PC-9 (cell line): ENCODE measurements at regions not wholly inside any gene's neighbourhood (a gene's known extent, or its start where the extent isn't known, plus 50 kb on each side); places are given as distances from the start of the nearest gene placed in this dataset.

ENCODE experiments used
- BruUV-seq: library from RNA; stranded (reverse); fragments of 400-500 nt; replicated peaks from 2 replicates; lab custom pipeline; 2021; lab: Mats Ljungman, UMichigan
- CTCF ChIA-PET: fragments of 300-600 bp; sonication (Branson Sonifier 250); formaldehyde crosslinking; loops from one replicate; lab custom pipeline; 2022; ENCODE audit warnings: antibody characterized with exemption; lab: Charles Lee
- POLR2A ChIA-PET: fragments of 300-600 bp; sonication (Branson Sonifier 250); formaldehyde crosslinking; loops from one replicate; lab custom pipeline; 2022; ENCODE audit warnings: antibody characterized with exemption; ENCODE audit not compliant: unreplicated experiment; lab: Charles Lee
- DNase-seq, 2 experiments: peaks; one replicate each; pipeline versions ENCODE4 v3.0.0 to v3.0.0-alpha.2; 2015 to 2022; ENCODE audit warnings: mixed read lengths in 1 of 2
- H2AFZ ChIP-seq: fragments of 200-600 bp; sonication (generic); 2 replicates; pipeline ENCODE4 v1.8.1; 2017; ENCODE audit warnings: antibody characterized with exemption
- H3F3A ChIP-seq: fragments of 200-600 bp; sonication (generic); 2 replicates; pipeline ENCODE4 v1.8.1; 2017; ENCODE audit warnings: antibody characterized with exemption, mild to moderate bottlenecking, low read depth; ENCODE audit not compliant: insufficient read depth
- H3K27ac ChIP-seq: fragments of 200-600 bp; sonication (generic); 2 replicates; pipeline ENCODE4 v1.6.1; 2016; ENCODE audit warnings: mixed run types
- H3K27me3 ChIP-seq: fragments of 200-600 bp; sonication (generic); 2 replicates; pipeline ENCODE4 v1.6.1; 2016; ENCODE audit warnings: low read depth, mixed run types; ENCODE audit not compliant: insufficient read depth
- H3K36me3 ChIP-seq: fragments of 200-600 bp; sonication (generic); 2 replicates; pipeline ENCODE4 v1.6.1; 2016; ENCODE audit warnings: low read depth, mixed run types
- H3K4me1 ChIP-seq: fragments of 200-600 bp; sonication (generic); replicated peaks from 2 replicates; pipeline ENCODE4 v1.6.1; 2016; ENCODE audit warnings: mixed run types; ENCODE audit not compliant: insufficient read depth
- H3K4me2 ChIP-seq: fragments of 200-600 bp; sonication (generic); 2 replicates; pipeline ENCODE4 v1.6.1; 2017; ENCODE audit warnings: mixed run types
- H3K4me3 ChIP-seq: fragments of 200-600 bp; sonication (generic); 2 replicates; pipeline ENCODE4 v1.6.1; 2016; ENCODE audit warnings: mixed run types
- H3K79me2 ChIP-seq: fragments of 200-600 bp; sonication (generic); 2 replicates; pipeline ENCODE4 v1.6.1; 2017; ENCODE audit warnings: low read depth, mixed run types
- H3K9me2 ChIP-seq: fragments of 200-600 bp; sonication (generic); 2 replicates; pipeline ENCODE4 v1.8.1; 2017; ENCODE audit warnings: mild to moderate bottlenecking; ENCODE audit not compliant: insufficient read depth
- H3K9me3 ChIP-seq: fragments of 200-600 bp; sonication (generic); 2 replicates; pipeline ENCODE4 v1.8.1; 2016; ENCODE audit warnings: low read depth; ENCODE audit not compliant: insufficient read depth
- H4K20me1 ChIP-seq: fragments of 200-600 bp; sonication (generic); 2 replicates; pipeline ENCODE4 v1.8.1; 2017; ENCODE audit not compliant: insufficient read depth
- EZH2 ChIP-seq: fragments of 200-600 bp; sonication (generic); IDR thresholded peaks from 2 replicates; pipeline ENCODE4 v1.8.0; 2017; ENCODE audit warnings: antibody characterized with exemption, low read depth
- intact Hi-C: fragments of 100-400 bp; cut with micrococcal nuclease; formaldehyde crosslinking; loops from one replicate; pipeline ENCODE4 v1.10.0; 2022; ENCODE audit not compliant: unreplicated experiment
- TF ChIP-seq, protein P1 (sequence below): fragments of 200-600 bp; sonication (generic); conservative IDR thresholded peaks from 2 replicates; pipeline ENCODE4 v1.6.1; 2017; ENCODE audit warnings: mixed run types, antibody characterized with exemption, mild to moderate bottlenecking, moderate library complexity

DNA sequence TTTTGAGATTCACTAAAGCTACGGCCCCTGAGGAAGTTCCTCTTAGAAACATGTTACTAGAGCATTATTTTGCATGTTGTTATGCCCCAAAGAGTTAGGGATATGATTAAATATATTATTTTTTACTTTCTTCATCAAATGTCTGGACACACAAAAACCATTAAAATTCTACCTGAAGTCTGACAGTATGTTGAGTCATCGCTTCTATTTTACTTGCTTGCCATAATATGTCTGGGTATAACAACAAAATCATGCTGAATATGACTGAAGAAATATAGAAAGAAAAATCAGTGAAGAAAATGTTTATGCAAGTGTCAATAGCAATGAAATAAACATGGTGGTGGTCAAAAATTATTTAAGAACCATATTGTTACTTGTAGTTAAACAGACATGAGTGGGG is 1818.5 kb upstream of the ADGRL3 start:
- Histone ChIP-seq H3K4me1 (no peaks in the 10 kb centered on the region), H3K27ac (no peak overlapping the region), H3K36me3 (no peaks in the 10 kb centered on the region), H3K4me2 (no peak overlapping the region), H4K20me1 (no peaks in the 10 kb centered on the region), H3K27me3 (no peaks in the 10 kb centered on the region), H3F3A (no peaks in the 10 kb centered on the region), H3K9me2 (no peaks in the 10 kb centered on the region), H3K9me3 (no peaks in the 10 kb centered on the region), H3K79me2 (no peaks in the 10 kb centered on the region), H2AFZ (no peak overlapping the region), H3K4me3 (no peak overlapping the region)
- TF ChIP-seq, protein P1, sequence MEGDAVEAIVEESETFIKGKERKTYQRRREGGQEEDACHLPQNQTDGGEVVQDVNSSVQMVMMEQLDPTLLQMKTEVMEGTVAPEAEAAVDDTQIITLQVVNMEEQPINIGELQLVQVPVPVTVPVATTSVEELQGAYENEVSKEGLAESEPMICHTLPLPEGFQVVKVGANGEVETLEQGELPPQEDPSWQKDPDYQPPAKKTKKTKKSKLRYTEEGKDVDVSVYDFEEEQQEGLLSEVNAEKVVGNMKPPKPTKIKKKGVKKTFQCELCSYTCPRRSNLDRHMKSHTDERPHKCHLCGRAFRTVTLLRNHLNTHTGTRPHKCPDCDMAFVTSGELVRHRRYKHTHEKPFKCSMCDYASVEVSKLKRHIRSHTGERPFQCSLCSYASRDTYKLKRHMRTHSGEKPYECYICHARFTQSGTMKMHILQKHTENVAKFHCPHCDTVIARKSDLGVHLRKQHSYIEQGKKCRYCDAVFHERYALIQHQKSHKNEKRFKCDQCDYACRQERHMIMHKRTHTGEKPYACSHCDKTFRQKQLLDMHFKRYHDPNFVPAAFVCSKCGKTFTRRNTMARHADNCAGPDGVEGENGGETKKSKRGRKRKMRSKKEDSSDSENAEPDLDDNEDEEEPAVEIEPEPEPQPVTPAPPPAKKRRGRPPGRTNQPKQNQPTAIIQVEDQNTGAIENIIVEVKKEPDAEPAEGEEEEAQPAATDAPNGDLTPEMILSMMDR, result no peak
- no peak for TF ChIP-seq EZH2
- intact Hi-C loops, result no loop called here
- POLR2A ChIA-PET, result no interaction called here
- BruUV-seq, result no TSS peak
- CTCF ChIA-PET, result no interaction called here
- no peak for DNase-seq

DNA sequence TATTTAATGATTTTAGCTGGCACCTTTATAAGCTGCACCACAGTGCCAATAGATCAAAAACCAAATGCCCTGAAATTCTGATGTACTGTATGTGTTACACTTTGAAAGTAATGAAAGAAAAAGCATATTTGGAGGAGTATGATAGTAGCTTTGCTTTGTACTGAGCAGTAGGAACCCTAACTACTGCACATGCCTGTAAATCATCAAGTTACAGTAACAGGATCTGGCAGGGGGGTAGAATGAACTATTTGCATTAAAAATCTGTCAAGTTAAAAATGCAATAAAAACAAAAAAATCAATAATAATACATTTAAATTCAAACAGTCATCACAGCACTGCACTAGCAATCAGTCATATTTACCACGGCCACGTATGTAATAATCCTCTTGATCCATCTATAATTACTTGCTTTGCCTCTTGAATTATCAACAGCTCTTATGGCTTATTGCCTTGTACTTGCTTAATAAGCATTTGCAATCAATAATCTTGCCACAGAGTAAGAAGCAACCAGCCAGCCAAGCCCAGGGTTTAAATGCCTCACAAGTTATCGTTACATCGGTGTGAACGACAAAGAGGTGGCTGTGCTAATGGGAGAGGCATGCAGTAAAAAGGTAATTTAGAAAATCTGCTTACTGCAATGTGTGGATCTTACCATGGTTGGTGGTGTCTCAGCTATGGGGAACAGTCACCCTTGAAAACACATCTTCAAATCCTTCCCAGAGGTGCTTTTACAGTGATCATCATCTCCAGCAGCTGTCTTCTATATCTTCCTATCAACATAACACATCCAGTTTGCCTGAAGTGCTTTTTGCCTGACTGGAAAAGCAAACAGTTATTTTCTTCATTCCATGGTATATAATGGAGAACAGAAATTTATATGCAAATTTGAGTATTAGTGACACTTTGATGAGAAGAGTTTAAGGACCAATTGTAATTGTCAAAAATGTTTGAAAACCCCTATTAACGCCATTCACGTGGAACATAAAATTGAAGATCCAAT is 1812.1 kb upstream of the ADGRL3 start:
- no peak overlapping the region for H3K4me3 ChIP-seq
- H3K27ac ChIP-seq, result no peak overlapping the region
- H3K27me3 ChIP-seq, result no peaks in the 10 kb centered on the region
- H3F3A ChIP-seq, result no peaks in the 10 kb centered on the region
- intact Hi-C loops, result no loop called here
- H3K4me2 ChIP-seq, result no peak overlapping the region
- H3K9me3 ChIP-seq, result no peaks in the 10 kb centered on the region
- no peak for DNase-seq
- no peaks in the 10 kb centered on the region for H3K4me1 ChIP-seq
- POLR2A ChIA-PET, result no interaction called here
- BruUV-seq, result no TSS peak
- no peaks in the 10 kb centered on the region for H3K36me3 ChIP-seq
- TF ChIP-seq EZH2, result no peak
- TF ChIP-seq, protein P1, result no peak
- CTCF ChIA-PET, result no interaction called here
- H4K20me1 ChIP-seq, result no peaks in the 10 kb centered on the region
- H3K79me2 ChIP-seq, result no peaks in the 10 kb centered on the region
- H3K9me2 ChIP-seq, result no peaks in the 10 kb centered on the region
- H2AFZ ChIP-seq, result no peak overlapping the region

DNA sequence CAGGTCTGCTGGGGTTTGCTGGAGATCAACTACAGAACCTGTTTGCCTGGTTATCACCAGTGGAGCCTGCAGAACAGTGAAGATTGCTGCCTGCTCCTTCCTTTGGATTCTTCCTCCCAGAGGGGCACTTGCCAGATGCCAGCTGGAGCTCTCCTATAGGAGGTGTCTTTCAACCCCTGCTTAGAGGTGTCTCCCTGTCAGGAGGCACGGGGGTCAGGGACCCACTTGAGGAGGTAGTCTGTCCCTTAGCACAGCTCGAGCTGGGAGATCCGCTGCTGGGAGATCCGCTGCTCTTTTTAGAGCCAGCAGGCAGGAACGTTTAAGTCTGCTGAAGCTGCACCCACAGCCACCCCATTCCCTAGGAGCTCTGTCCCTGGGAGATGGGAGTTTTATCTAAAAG is 1806.3 kb upstream of the ADGRL3 start:
- H4K20me1 ChIP-seq, result no peaks in the 10 kb centered on the region
- no peaks in the 10 kb centered on the region for H3K9me2 ChIP-seq
- no TSS peak for BruUV-seq
- no peak overlapping the region for H3K27ac ChIP-seq
- TF ChIP-seq, protein P1, result no peak
- TF ChIP-seq EZH2, result no peak
- DNase-seq, result no peak
- no peaks in the 10 kb centered on the region for H3K36me3 ChIP-seq
- no peaks in the 10 kb centered on the region for H3K9me3 ChIP-seq
- H3K27me3 ChIP-seq, result no peaks in the 10 kb centered on the region
- no peaks in the 10 kb centered on the region for H3K79me2 ChIP-seq
- H2AFZ ChIP-seq, result no peak overlapping the region
- H3K4me1 ChIP-seq, result no peaks in the 10 kb centered on the region
- CTCF ChIA-PET, result no interaction called here
- POLR2A ChIA-PET, result no interaction called here
- intact Hi-C loops, result no loop called here
- H3K4me3 ChIP-seq, result no peak overlapping the region
- H3K4me2 ChIP-seq, result no peak overlapping the region
- H3F3A ChIP-seq, result no peaks in the 10 kb centered on the region
